K562 (cell line): ENCODE measurements at regions not wholly inside any gene's neighbourhood (a gene's known extent, or its start where the extent isn't known, plus 50 kb on each side); places are given as distances from the start of the nearest gene placed in this dataset.

Experiments
- BHLHE40 ChIP-seq: IDR thresholded peaks from 2 replicates; pipeline ENCODE4 v1.6.1; 2011; ENCODE audit warnings: low read length, improper control_type of control experiment
- ETV6 ChIP-seq, 3 experiments: fragments of 150-350 bp in 1 of 3; sonication (generic) in 1 of 3; formaldehyde crosslinking in 1 of 3; IDR thresholded peaks; 2 replicates each; pipeline versions ENCODE4 v1.6.1 to v1.8.0; 2014 to 2022; ENCODE audit warnings: borderline replicate concordance in 2 of 3, low read depth in 2 of 3, antibody characterized with exemption in 1 of 3, low read length in 1 of 3, mild to moderate bottlenecking in 1 of 3, missing genetic modification reagents in 1 of 3
- ILF3 ChIP-seq: fragments of 450-650 bp; IDR thresholded peaks from 2 replicates; pipeline ENCODE4 v1.6.1; 2018; ENCODE audit warnings: antibody characterized with exemption, mild to moderate bottlenecking, moderate library complexity, borderline replicate concordance
- JUN ChIP-seq, 2 experiments: sonication (generic) in 1 of 2; formaldehyde crosslinking in 1 of 2; IDR thresholded peaks; 2 replicates each; pipeline versions ENCODE4 v1.6.1 to v1.8.0; 2012 to 2022; ENCODE audit warnings: borderline replicate concordance in 2 of 2, mild to moderate bottlenecking in 2 of 2, improper control_type of control experiment in 1 of 2, low read depth in 1 of 2, low read length in 1 of 2, missing genetic modification reagents in 1 of 2
- KDM4B ChIP-seq, 2 experiments: fragments of 450-650 bp in 1 of 2; sonication (generic) in 1 of 2; IDR thresholded peaks; 2 replicates each; pipeline ENCODE4 v1.6.1; 2016 to 2017; ENCODE audit warnings: borderline replicate concordance in 2 of 2, antibody characterized with exemption in 1 of 2, low read depth in 1 of 2, mild to moderate bottlenecking in 1 of 2
- RFX5 ChIP-seq: IDR thresholded peaks from 2 replicates; pipeline ENCODE4 v1.6.1; 2011; ENCODE audit warnings: low read depth, mild to moderate bottlenecking, improper control_type of control experiment, low read length
- U2AF1 ChIP-seq: fragments of 200-400 bp; formaldehyde crosslinking; optimal IDR thresholded peaks from 2 replicates; pipeline ENCODE3; 2017; ENCODE audit warnings: mild to moderate bottlenecking, low read depth, low read length, moderate library complexity
- ZBTB17 ChIP-seq: fragments of 450-650 bp; formaldehyde crosslinking; IDR thresholded peaks from 2 replicates; pipeline ENCODE4 v1.4.0; 2020; ENCODE audit warnings: mild to moderate bottlenecking
- ZNF586 ChIP-seq: fragments of 450-650 bp; formaldehyde crosslinking; conservative IDR thresholded peaks from 2 replicates; pipeline ENCODE4 v1.4.0; 2020; ENCODE audit warnings: mild to moderate bottlenecking, moderate library complexity
- TF ChIP-seq, protein P1 (sequence below), 3 experiments: IDR thresholded peaks in 2 of 3; conservative IDR thresholded peaks in 1 of 3; 2 replicates each; pipeline ENCODE4 v1.5.1; 2011 to 2012; ENCODE audit warnings: low read length in 3 of 3, mild to moderate bottlenecking in 3 of 3, control low read depth in 2 of 3, improper control_type of control experiment in 1 of 3, inconsistent platforms in 1 of 3, low read depth in 1 of 3, mixed read lengths in 1 of 3, moderate library complexity in 1 of 3; ENCODE audit not compliant: insufficient read depth in 2 of 3
- TF ChIP-seq, protein P2 (sequence below): fragments of 250-450 bp; sonication (Bioruptor Pico); IDR thresholded peaks from 2 replicates; pipeline ENCODE4 v1.4.0; 2020; ENCODE audit warnings: mild to moderate bottlenecking
- TF ChIP-seq, protein P3 (sequence below), 2 experiments: fragments of 450-650 bp; formaldehyde crosslinking in 1 of 2; IDR thresholded peaks; 2 replicates each; pipeline versions ENCODE4 v1.4.0 to v1.6.1; 2014 to 2020; ENCODE audit warnings: mild to moderate bottlenecking in 2 of 2, borderline replicate concordance in 1 of 2, low read depth in 1 of 2
- TF ChIP-seq, protein P4 (sequence below), 2 experiments: fragments of 450-650 bp in 1 of 2; sonication (generic) in 1 of 2; formaldehyde crosslinking in 1 of 2; IDR thresholded peaks in 1 of 2; conservative IDR thresholded peaks in 1 of 2; 2 replicates each; pipeline versions ENCODE4 v1.6.1 to v1.8.1; 2016 to 2023; ENCODE audit warnings: mild to moderate bottlenecking in 2 of 2, moderate library complexity in 2 of 2, inconsistent platforms in 1 of 2, missing genetic modification reagents in 1 of 2
- TF ChIP-seq, protein P5 (sequence below): fragments of 450-650 bp; conservative IDR thresholded peaks from 2 replicates; pipeline ENCODE4 v1.6.1; 2016; ENCODE audit warnings: missing genetic modification characterization, low read depth, mild to moderate bottlenecking, missing compliant biosample characterization, moderate library complexity

DNA sequence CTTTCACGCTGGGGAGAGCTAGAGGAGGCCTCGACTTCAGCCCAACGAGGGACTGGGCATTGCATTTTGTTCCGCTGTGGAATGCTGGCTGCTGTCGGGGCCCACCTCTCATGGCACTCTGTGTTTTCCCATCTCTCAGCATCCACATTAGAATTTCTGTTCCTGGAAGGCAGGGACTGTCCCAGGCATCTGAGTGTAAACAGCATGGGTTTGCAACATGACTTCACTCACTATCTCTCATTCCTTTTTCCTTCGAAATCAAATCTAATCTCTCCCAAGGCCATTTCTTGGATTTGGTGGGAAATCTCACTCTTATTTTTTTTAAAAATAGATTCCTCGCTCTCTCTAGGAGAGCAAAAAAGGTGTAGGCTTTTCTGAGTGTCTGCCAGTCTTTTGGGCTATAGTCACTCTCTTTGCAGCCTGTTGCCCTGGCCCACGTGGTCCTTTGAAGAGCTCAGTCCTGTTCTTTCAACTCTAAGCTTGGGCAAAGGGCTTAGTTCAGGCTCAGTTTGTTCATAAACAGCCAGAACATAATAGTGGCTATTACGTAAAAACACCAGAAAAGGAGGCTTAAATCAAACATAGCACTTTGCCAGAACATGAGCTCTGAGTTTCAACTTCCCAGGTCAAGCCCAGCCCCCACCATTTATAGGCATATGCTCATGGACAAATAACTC lies 284.6 kb upstream of the ZFP64 start:
- TF ChIP-seq ETV6 (IDR thresholded peaks at IDR 0.05; ENCODE audit: borderline replicate concordance in 1 of 2, low read depth in 2 of 2, low read length in 1 of 2) = no peak
- TF ChIP-seq ETV6 (CRISPR knock-in tag; IDR thresholded peaks at IDR 0.05; ENCODE audit: borderline replicate concordance) = no peak
- no peak for TF ChIP-seq ZNF586 (CRISPR knock-in tag)
- TF ChIP-seq, protein P1, sequence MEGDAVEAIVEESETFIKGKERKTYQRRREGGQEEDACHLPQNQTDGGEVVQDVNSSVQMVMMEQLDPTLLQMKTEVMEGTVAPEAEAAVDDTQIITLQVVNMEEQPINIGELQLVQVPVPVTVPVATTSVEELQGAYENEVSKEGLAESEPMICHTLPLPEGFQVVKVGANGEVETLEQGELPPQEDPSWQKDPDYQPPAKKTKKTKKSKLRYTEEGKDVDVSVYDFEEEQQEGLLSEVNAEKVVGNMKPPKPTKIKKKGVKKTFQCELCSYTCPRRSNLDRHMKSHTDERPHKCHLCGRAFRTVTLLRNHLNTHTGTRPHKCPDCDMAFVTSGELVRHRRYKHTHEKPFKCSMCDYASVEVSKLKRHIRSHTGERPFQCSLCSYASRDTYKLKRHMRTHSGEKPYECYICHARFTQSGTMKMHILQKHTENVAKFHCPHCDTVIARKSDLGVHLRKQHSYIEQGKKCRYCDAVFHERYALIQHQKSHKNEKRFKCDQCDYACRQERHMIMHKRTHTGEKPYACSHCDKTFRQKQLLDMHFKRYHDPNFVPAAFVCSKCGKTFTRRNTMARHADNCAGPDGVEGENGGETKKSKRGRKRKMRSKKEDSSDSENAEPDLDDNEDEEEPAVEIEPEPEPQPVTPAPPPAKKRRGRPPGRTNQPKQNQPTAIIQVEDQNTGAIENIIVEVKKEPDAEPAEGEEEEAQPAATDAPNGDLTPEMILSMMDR (IDR thresholded peaks at IDR 0.05 in 2 of 3, conservative IDR thresholded peaks at IDR 0.05 in 1 of 3; ENCODE audit: insufficient read depth in 2 of 3, low read depth in 1 of 3, low read length in 3 of 3) = no peak
- TF ChIP-seq BHLHE40 = no peak
- TF ChIP-seq, protein P2, sequence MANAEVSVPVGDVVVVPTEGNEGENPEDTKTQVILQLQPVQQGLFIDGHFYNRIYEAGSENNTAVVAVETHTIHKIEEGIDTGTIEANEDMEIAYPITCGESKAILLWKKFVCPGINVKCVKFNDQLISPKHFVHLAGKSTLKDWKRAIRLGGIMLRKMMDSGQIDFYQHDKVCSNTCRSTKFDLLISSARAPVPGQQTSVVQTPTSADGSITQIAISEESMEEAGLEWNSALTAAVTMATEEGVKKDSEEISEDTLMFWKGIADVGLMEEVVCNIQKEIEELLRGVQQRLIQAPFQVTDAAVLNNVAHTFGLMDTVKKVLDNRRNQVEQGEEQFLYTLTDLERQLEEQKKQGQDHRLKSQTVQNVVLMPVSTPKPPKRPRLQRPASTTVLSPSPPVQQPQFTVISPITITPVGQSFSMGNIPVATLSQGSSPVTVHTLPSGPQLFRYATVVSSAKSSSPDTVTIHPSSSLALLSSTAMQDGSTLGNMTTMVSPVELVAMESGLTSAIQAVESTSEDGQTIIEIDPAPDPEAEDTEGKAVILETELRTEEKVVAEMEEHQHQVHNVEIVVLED (CRISPR knock-in tag) = no peak
- TF ChIP-seq RFX5 = no peak
- no peak for TF ChIP-seq U2AF1
- TF ChIP-seq ILF3 = no peak
- no peak for TF ChIP-seq KDM4B (IDR thresholded peaks at IDR 0.05; ENCODE audit: borderline replicate concordance in 2 of 2, low read depth in 1 of 2)
- no peak for TF ChIP-seq JUN (IDR thresholded peaks at IDR 0.05; ENCODE audit: borderline replicate concordance, low read depth, low read length)
- TF ChIP-seq JUN (CRISPR knock-in tag; IDR thresholded peaks at IDR 0.05; ENCODE audit: borderline replicate concordance) = no peak
- TF ChIP-seq, protein P3, sequence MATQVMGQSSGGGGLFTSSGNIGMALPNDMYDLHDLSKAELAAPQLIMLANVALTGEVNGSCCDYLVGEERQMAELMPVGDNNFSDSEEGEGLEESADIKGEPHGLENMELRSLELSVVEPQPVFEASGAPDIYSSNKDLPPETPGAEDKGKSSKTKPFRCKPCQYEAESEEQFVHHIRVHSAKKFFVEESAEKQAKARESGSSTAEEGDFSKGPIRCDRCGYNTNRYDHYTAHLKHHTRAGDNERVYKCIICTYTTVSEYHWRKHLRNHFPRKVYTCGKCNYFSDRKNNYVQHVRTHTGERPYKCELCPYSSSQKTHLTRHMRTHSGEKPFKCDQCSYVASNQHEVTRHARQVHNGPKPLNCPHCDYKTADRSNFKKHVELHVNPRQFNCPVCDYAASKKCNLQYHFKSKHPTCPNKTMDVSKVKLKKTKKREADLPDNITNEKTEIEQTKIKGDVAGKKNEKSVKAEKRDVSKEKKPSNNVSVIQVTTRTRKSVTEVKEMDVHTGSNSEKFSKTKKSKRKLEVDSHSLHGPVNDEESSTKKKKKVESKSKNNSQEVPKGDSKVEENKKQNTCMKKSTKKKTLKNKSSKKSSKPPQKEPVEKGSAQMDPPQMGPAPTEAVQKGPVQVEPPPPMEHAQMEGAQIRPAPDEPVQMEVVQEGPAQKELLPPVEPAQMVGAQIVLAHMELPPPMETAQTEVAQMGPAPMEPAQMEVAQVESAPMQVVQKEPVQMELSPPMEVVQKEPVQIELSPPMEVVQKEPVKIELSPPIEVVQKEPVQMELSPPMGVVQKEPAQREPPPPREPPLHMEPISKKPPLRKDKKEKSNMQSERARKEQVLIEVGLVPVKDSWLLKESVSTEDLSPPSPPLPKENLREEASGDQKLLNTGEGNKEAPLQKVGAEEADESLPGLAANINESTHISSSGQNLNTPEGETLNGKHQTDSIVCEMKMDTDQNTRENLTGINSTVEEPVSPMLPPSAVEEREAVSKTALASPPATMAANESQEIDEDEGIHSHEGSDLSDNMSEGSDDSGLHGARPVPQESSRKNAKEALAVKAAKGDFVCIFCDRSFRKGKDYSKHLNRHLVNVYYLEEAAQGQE (IDR thresholded peaks at IDR 0.05; ENCODE audit: borderline replicate concordance) = no peak
- TF ChIP-seq, protein P3 (CRISPR knock-in tag; IDR thresholded peaks at IDR 0.05; ENCODE audit: low read depth) = no peak
- TF ChIP-seq, protein P4, sequence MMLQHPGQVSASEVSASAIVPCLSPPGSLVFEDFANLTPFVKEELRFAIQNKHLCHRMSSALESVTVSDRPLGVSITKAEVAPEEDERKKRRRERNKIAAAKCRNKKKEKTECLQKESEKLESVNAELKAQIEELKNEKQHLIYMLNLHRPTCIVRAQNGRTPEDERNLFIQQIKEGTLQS (IDR thresholded peaks at IDR 0.05) = no peak
- TF ChIP-seq, protein P4 (CRISPR knock-in tag; conservative IDR thresholded peaks at IDR 0.05) = no peak
- TF ChIP-seq ZBTB17 (CRISPR knock-in tag) = no peak
- TF ChIP-seq, protein P5, sequence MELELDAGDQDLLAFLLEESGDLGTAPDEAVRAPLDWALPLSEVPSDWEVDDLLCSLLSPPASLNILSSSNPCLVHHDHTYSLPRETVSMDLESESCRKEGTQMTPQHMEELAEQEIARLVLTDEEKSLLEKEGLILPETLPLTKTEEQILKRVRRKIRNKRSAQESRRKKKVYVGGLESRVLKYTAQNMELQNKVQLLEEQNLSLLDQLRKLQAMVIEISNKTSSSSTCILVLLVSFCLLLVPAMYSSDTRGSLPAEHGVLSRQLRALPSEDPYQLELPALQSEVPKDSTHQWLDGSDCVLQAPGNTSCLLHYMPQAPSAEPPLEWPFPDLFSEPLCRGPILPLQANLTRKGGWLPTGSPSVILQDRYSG = no peak
